Thymus (tissue), 11 donors: ENCODE measurements at regions not wholly inside any gene's neighbourhood (a gene's known extent, or its start where the extent isn't known, plus 50 kb on each side); places are given as distances from the start of the nearest gene placed in this dataset.

Source experiments
- DNase-seq, 9 donors: peaks; one replicate each; pipeline ENCODE4 v3.0.0-alpha.2; 2013; ENCODE audit warnings: low spot score in 9 of 9, low read depth in 6 of 9, missing footprints in 1 of 9
- H3K27ac ChIP-seq, 2 donors: one replicate each; pipeline ENCODE4 v1.5.1; 2013; ENCODE audit warnings: control low read depth in 1 of 2, low read depth in 1 of 2, low read length in 1 of 2, mild to moderate bottlenecking in 1 of 2, moderate library complexity in 1 of 2
- H3K27me3 ChIP-seq, 2 donors: one replicate each; pipeline ENCODE4 v1.5.1; 2013; ENCODE audit warnings: low read length in 1 of 2; ENCODE audit not compliant: control insufficient read depth in 2 of 2, insufficient read depth in 1 of 2
- H3K36me3 ChIP-seq, 2 donors: one replicate each; pipeline ENCODE4 v1.5.1; 2013; ENCODE audit warnings: low read length in 1 of 2, mild to moderate bottlenecking in 1 of 2, moderate library complexity in 1 of 2; ENCODE audit not compliant: control insufficient read depth in 2 of 2, insufficient read depth in 2 of 2
- H3K4me1 ChIP-seq, 2 donors: one replicate each; pipeline ENCODE4 v1.5.1; 2013; ENCODE audit warnings: low read length in 2 of 2; ENCODE audit not compliant: control insufficient read depth in 2 of 2, insufficient read depth in 2 of 2
- H3K4me3 ChIP-seq, 2 donors: one replicate each; pipeline ENCODE4 v1.5.1; 2013; ENCODE audit warnings: low read length in 2 of 2, control low read depth in 1 of 2, mild to moderate bottlenecking in 1 of 2
- H3K9me3 ChIP-seq, 2 donors: one replicate each; pipeline ENCODE4 v1.5.1; 2013; ENCODE audit warnings: low read length in 1 of 2, mild to moderate bottlenecking in 1 of 2; ENCODE audit not compliant: control insufficient read depth in 2 of 2, insufficient read depth in 1 of 2
- WGBS: extraction: QIAGEN DNeasy Blood & Tissue Kit; methylation state at CpG from one replicate; pipeline ENCODE4 v1.1.7; 2013; 5-methylcytosine and 5-hydroxymethylcytosine counted together
- donor health status: healthy.

DNA sequence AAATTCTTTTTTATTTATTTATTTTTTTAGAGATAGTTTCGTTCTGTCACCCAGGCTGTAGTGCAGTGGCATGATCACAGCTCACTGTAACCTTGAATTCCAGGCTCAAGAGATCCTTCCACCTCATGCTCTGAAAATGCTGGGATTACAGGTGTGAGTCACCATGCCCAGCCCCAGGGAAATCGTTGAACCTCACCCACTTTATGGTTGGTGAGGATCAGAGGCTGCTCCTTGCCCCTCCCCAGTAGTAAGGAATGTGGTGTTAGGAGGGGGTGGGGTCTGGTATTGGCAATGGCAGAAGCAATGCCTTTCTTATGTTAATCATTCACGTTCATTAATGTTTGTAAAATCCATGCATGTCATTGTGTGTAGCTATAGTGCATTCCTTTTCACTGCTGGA is 161.9 kb downstream of the SUCLG1 start:
- DNase-seq = no peak
- Histone ChIP-seq H3K27ac (no peak overlapping the region), H3K4me3 (no peak overlapping the region), H3K27me3 (no peaks in the 10 kb centered on the region), H3K4me1 (no peaks in the 10 kb centered on the region), H3K36me3 (no peaks in the 10 kb centered on the region), H3K9me3 (no peaks in the 10 kb centered on the region)
- 74% methylated on average over 3 of the region's 3 CpGs for WGBS

DNA sequence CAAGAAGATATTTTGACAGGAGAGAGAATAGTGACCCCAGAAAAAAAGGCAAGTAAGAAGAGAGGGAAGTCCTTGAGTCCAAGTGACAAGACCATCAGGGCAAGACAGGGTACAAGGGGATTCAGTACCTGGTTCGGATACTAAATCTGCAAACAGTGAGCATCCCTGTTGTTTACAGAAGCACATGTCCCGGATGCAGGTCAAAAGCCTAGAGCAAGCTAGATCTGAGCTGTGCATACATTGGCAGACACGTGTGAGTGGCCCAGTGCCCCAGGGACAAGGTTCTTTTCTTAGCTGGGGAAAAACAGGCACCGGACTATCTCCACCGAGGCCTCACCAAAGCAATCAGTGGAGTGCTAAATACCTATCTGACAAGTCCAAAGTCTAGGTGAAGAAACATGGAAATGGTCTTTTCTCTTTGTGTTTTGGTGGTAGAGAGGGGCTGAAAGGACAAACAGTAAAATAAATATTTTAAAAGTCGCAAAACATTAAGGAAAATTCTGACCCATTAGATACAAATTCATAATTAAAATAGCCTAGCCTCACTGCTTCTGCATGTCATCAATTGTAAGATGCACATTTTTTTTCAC is 165.2 kb downstream of the SUCLG1 start:
- 92% methylated on average over 6 of the region's 6 CpGs for WGBS
- Histone ChIP-seq H3K4me3 (no peak overlapping the region), H3K27me3 (no peaks in the 10 kb centered on the region), H3K36me3 (no peaks in the 10 kb centered on the region), H3K9me3 (no peaks in the 10 kb centered on the region), H3K4me1 (no peaks in the 10 kb centered on the region), H3K27ac (no peak overlapping the region)
- DNase-seq = no peak

DNA sequence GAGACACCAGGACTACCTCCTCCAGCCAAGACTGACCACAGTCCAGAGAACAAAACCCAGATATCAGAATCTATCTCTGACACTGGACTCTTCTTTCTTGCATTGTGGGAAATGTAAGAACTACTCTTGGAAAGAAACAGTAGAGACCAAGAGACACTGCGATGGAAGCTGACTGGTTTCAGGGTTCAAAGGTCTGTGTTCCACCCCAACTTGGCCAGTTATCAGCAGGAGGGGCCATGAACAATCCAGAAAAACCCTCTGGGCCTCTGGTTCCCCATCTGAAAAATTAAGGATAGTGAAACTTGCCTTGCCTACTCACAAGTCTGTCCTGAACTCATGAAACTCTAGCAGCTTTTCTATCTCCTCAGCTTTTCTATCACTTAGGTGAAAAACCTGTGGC is 166.5 kb downstream of the SUCLG1 start:
- no peaks in the 10 kb centered on the region for H3K27me3 ChIP-seq
- no peak overlapping the region for H3K27ac ChIP-seq
- H3K4me1 ChIP-seq = no peaks in the 10 kb centered on the region
- no peak overlapping the region for H3K4me3 ChIP-seq
- 100% methylated on average over 1 of the region's 1 CpG for WGBS
- no peaks in the 10 kb centered on the region for H3K9me3 ChIP-seq
- no peaks in the 10 kb centered on the region for H3K36me3 ChIP-seq
- DNase-seq = no peak

DNA sequence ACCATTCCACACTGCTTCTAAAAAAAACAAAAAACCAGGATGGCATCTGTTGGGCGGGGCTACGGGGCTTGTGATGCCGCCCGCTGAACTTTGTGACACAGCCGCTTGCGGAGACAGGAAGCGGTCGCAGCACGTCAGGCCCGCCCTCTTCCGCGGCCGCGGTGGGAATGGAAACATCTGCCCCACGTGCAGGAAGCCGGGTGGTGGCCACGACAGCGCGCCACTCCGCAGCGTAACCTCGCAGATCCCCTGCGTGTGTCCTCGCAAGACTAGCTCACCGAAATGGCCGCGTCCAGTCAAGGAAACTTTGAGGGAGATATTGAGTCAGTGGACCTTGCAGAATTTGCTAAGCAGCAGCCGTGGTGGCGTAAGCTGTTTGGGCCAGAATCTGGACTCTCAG is 168.5 kb downstream of the SUCLG1 start:
- Histone ChIP-seq H3K4me3 (no peak overlapping the region), H3K36me3 (no peaks in the 10 kb centered on the region), H3K9me3 (no peaks in the 10 kb centered on the region), H3K4me1 (no peaks in the 10 kb centered on the region), H3K27me3 (no peaks in the 10 kb centered on the region), H3K27ac (no peak overlapping the region)
- 94% methylated on average over 29 of the region's 29 CpGs for whole genome bisulfite sequencing
- DNase-seq = no peak

DNA sequence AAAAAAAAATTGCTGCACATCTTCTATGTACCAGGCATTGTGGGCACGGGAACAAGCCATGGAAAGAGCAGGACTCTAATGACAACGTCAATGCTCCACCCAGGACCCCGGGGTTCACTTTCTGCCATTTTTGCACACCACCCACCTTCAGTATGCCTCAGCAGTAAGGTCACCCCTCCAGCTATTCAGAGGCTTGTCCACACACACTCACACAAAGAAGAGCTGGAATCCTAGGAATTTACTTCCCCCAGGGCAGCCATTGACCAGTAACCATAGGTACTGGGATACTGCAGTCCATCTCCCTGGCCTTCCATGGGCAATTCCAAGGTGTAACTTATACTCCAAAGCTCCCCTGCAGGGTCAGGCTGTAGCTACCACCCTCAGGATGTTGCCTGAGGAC is 170.8 kb downstream of the SUCLG1 start:
- 93% methylated on average over 3 of the region's 3 CpGs for WGBS
- H3K27ac ChIP-seq = no peak overlapping the region
- H3K27me3 ChIP-seq = no peaks in the 10 kb centered on the region
- H3K4me1 ChIP-seq = no peaks in the 10 kb centered on the region
- H3K9me3 ChIP-seq = no peaks in the 10 kb centered on the region
- no peak overlapping the region for H3K4me3 ChIP-seq
- H3K36me3 ChIP-seq = no peaks in the 10 kb centered on the region
- no peak for DNase-seq

DNA sequence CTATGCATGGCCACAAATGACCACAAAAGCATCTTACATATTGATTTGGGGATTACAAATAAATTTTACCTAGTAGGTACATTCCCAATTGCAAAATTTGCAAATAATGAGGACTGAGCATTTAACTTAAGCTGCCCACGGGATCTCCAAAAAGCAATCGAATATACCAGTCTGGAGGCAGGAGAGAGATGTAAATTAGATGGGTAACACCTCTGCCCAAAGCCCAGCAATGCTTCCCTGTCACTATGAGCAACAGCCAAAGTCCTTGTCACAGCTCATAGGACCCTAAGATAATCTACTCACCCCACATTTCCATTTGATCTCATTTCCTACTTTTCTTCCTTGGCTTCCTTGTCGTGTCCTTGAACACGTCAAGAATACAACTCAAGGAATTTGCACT is 172.2 kb downstream of the SUCLG1 start:
- 89% methylated on average over 4 of the region's 4 CpGs for WGBS
- H3K4me3 ChIP-seq = no peak overlapping the region
- no peaks in the 10 kb centered on the region for H3K36me3 ChIP-seq
- no peaks in the 10 kb centered on the region for H3K27me3 ChIP-seq
- no peaks in the 10 kb centered on the region for H3K4me1 ChIP-seq
- H3K9me3 ChIP-seq = no peaks in the 10 kb centered on the region
- DNase-seq = no peak
- no peak overlapping the region for H3K27ac ChIP-seq

DNA sequence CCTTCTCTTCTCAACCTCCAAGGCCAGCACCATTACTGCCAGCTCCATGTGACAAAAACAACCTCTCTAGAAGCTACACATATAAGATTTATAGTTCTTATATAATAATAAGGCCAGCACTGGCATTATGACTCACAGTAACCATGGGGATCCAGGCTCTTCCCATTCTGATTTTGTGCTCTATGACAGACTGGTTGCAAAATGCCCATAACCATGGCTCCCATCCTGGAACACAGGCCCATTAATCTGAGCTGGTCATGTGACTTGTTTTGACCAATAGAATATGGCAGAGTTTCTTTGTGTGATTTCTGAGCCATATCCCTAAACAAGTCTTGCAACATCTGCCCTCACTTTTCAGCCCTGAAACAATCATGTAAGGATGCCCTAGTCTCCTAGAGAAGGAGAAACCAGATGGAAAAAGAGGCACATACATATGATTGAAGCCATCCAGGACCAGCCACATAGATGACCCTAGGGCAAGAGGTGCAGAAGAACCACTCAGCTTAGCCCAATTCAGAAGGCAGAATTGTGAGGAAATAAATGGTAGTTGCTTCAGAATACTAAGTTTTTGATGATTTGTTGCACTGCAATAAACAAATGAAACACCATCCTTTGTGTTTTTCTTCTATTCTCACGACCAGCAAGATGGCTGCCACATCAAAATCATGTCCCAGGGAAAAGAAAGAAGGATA is 173.9 kb downstream of the SUCLG1 start:
- DNase-seq = no peak
- Histone ChIP-seq H3K27me3 (no peaks in the 10 kb centered on the region), H3K4me1 (no peaks in the 10 kb centered on the region), H3K36me3 (no peaks in the 10 kb centered on the region), H3K9me3 (no peaks in the 10 kb centered on the region), H3K27ac (no peak overlapping the region), H3K4me3 (no peak overlapping the region)
- 39% methylated on average over 1 of the region's 1 CpG for WGBS

DNA sequence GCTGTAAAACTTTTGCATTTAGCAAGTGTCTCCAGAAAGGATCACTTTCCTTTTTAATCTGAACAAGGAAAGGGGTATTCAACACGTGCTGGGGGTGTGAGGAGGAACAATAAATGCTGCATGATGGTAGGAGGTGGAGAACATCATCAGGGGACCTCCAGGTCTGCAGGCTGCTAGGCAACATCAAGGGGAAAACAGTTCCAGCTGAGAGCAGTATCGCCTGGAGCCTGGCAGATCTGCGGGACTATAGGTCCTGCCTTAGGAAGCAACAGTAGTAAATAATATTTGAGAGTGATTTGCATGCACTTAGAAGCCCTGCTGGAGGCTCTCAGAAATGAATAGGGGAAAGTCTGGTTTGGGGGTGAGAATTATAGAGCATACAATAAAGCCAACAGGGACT is 175.6 kb downstream of the SUCLG1 start:
- Histone ChIP-seq H3K4me3 (no peak overlapping the region), H3K27me3 (no peaks in the 10 kb centered on the region), H3K27ac (no peak overlapping the region), H3K9me3 (no peaks in the 10 kb centered on the region), H3K36me3 (no peaks in the 10 kb centered on the region), H3K4me1 (no peaks in the 10 kb centered on the region)
- DNase-seq = no peak
- WGBS = 49% methylated on average over 3 of the region's 3 CpGs

DNA sequence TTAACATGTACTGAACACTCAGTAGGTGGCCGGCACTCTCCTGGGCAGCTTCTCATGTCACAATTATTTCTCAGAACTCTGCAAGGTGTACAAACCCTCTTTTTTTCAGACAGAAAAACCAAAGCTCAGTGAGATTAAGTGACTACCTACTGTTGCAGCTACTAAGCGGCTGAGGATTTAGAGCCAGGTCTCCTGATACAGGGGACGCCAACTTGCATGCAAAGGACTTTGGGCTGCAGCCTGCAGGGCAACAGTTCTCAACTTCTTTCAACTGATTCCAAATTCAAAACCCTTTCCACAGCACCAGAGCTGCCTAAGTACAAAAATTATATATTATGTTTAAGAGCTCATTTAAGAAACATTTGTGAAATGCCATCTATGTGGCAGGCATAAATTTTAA is 177.6 kb downstream of the SUCLG1 start:
- H3K4me3 ChIP-seq = no peak overlapping the region
- no peak overlapping the region for H3K27ac ChIP-seq
- DNase-seq = no peak
- H3K36me3 ChIP-seq = no peaks in the 10 kb centered on the region
- WGBS = 97% methylated on average over 3 of the region's 3 CpGs
- no peaks in the 10 kb centered on the region for H3K4me1 ChIP-seq
- no peaks in the 10 kb centered on the region for H3K9me3 ChIP-seq
- H3K27me3 ChIP-seq = no peaks in the 10 kb centered on the region
